K562 (cell line): ENCODE measurements at regions not wholly inside any gene's neighbourhood (a gene's known extent, or its start where the extent isn't known, plus 50 kb on each side); places are given as distances from the start of the nearest gene placed in this dataset.

Experiments
- BACH1 ChIP-seq: fragments of 200-800 bp; sonication (Bioruptor generic); IDR thresholded peaks from 2 replicates; pipeline ENCODE4 v1.6.1; 2016; ENCODE audit warnings: missing genetic modification characterization, missing compliant biosample characterization
- BMI1 ChIP-seq: fragments of 150-350 bp; IDR thresholded peaks from 2 replicates; pipeline ENCODE4 v1.6.1; 2014; ENCODE audit warnings: low read length
- CAMTA2 ChIP-seq: fragments of 250-450 bp; sonication (Bioruptor Pico); conservative IDR thresholded peaks from 2 replicates; pipeline ENCODE4 v1.5.1; 2022
- CBX8 ChIP-seq: fragments of 200-600 bp; sonication (generic); IDR thresholded peaks from 2 replicates; pipeline ENCODE4 v1.6.1; 2012; ENCODE audit warnings: borderline replicate concordance, mixed run types, low read depth, mild to moderate bottlenecking, moderate library complexity, mixed read lengths, low read length, control low read depth, inconsistent platforms; ENCODE audit not compliant: poor library complexity, severe bottlenecking; ENCODE audit errors: extremely low read depth
- CHD4 ChIP-seq: fragments of 200-600 bp; sonication (generic); IDR thresholded peaks from 3 replicates; pipeline ENCODE4 v1.6.1; 2012; ENCODE audit warnings: low read depth, mild to moderate bottlenecking, mixed read lengths, low read length, inconsistent platforms; ENCODE audit not compliant: insufficient read depth, insufficient replicate concordance, poor library complexity, severe bottlenecking
- EWSR1 ChIP-seq: fragments of 450-650 bp; IDR thresholded peaks from 2 replicates; pipeline ENCODE4 v1.6.1; 2018; ENCODE audit warnings: borderline replicate concordance, mild to moderate bottlenecking, low read depth, moderate library complexity; ENCODE audit not compliant: partially characterized antibody
- FOSL1 ChIP-seq: fragments of 200-800 bp; sonication (Bioruptor generic); conservative IDR thresholded peaks from 2 replicates; pipeline ENCODE4 v1.6.1; 2016; ENCODE audit warnings: missing genetic modification characterization, missing compliant biosample characterization
- KLF6 ChIP-seq: fragments of 250-450 bp; sonication (Bioruptor Pico); IDR thresholded peaks from 2 replicates; pipeline ENCODE4 v1.4.0; 2020; ENCODE audit warnings: mild to moderate bottlenecking, moderate library complexity, borderline replicate concordance
- SMAD4 ChIP-seq: fragments of 250-450 bp; sonication (Bioruptor Pico); conservative IDR thresholded peaks from 2 replicates; pipeline ENCODE4 v1.8.0; 2021; ENCODE audit warnings: inconsistent platforms, mild to moderate bottlenecking, moderate library complexity
- TGIF2 ChIP-seq: sonication (generic); formaldehyde crosslinking; IDR thresholded peaks from 2 replicates; pipeline ENCODE4 v1.8.1; 2022; ENCODE audit warnings: mild to moderate bottlenecking, missing genetic modification reagents, moderate library complexity
- YBX1 ChIP-seq: fragments of 450-650 bp; IDR thresholded peaks from 2 replicates; pipeline ENCODE4 v1.7.1; 2016; ENCODE audit warnings: mild to moderate bottlenecking
- ZBTB8A ChIP-seq: fragments of 450-650 bp; IDR thresholded peaks from 2 replicates; pipeline ENCODE4 v1.6.1; 2018; ENCODE audit warnings: mild to moderate bottlenecking, moderate library complexity; ENCODE audit not compliant: partially characterized antibody
- ZFP91 ChIP-seq: sonication (generic); formaldehyde crosslinking; IDR thresholded peaks from 2 replicates; pipeline ENCODE4 v1.8.0; 2022; ENCODE audit warnings: mild to moderate bottlenecking, missing genetic modification reagents
- ZNF239 ChIP-seq: fragments of 250-450 bp; sonication (Bioruptor Pico); IDR thresholded peaks from 2 replicates; pipeline ENCODE4 v1.4.0; 2020; ENCODE audit warnings: mild to moderate bottlenecking
- ZNF408 ChIP-seq: fragments of 250-450 bp; sonication (Bioruptor Pico); IDR thresholded peaks from 2 replicates; pipeline ENCODE4 v1.4.0; 2020; ENCODE audit warnings: low read depth, mild to moderate bottlenecking, moderate library complexity
- ZNF41 ChIP-seq: fragments of 250-450 bp; sonication (Bioruptor Pico); conservative IDR thresholded peaks from 2 replicates; pipeline ENCODE4 v1.4.0; 2020; ENCODE audit warnings: mild to moderate bottlenecking
- ZNF740 ChIP-seq, 3 experiments: fragments of 200-800 bp in 1 of 3; sonication (Bioruptor generic) in 1 of 3; sonication (generic) in 1 of 3; formaldehyde crosslinking in 1 of 3; IDR thresholded peaks; 2 replicates each; pipeline versions ENCODE4 v1.6.1 to v1.8.0; 2016 to 2022; ENCODE audit warnings: mild to moderate bottlenecking in 2 of 3, missing compliant biosample characterization in 2 of 3, missing genetic modification characterization in 2 of 3, missing genetic modification reagents in 1 of 3

- TF ChIP-seq ZFP91 (CRISPR knock-in tag) (no peak), ZNF41 (CRISPR knock-in tag) (peak; percentile 73; the same call in 1 of the 2 replicates), ZNF408 (CRISPR knock-in tag) (no peak), ZNF740 (CRISPR knock-in tag; IDR thresholded peaks at IDR 0.05) (no peak), ZNF740 (tag; IDR thresholded peaks at IDR 0.05) (peak in 1 of 2 experiments; percentile 79; a peak in 1 of 4 replicates), KLF6 (peak; percentile 80; the same call in 1 of the 2 replicates), ZBTB8A (no peak), EWSR1 (no peak), CHD4 (no peak), BMI1 (no peak), YBX1 (no peak), FOSL1 (no peak), CBX8 (no peak), SMAD4 (peak; percentile 85), TGIF2 (CRISPR knock-in tag) (no peak), ZNF239 (CRISPR knock-in tag) (peak; percentile 69; the same call in 1 of the 2 replicates), BACH1 (tag) (0 out of 2 replicates have a peak, but pooled peaks have one; percentile 31), CAMTA2 (CRISPR knock-in tag) (no peak)
Observed at GRCh38 chr12:46475972-46476645, 103.5 kb upstream of the SLC38A2 start (continued).
